Loucy (cell line): ENCODE measurements at regions not wholly inside any gene's neighbourhood (a gene's known extent, or its start where the extent isn't known, plus 50 kb on each side); places are given as distances from the start of the nearest gene placed in this dataset.

ENCODE experiments used
- CTCF ChIP-seq: fragments of 200-600 bp; sonication (generic); conservative IDR thresholded peaks from 2 replicates; pipeline ENCODE4 v1.5.1; 2014; ENCODE audit warnings: mild to moderate bottlenecking, antibody characterized with exemption, low read length
- EZH2phosphoT487 ChIP-seq: fragments of 200-600 bp; IDR thresholded peaks from 2 replicates; pipeline ENCODE4 v1.6.1; 2018; ENCODE audit warnings: antibody characterized with exemption, mild to moderate bottlenecking, moderate library complexity, borderline replicate concordance

DNA sequence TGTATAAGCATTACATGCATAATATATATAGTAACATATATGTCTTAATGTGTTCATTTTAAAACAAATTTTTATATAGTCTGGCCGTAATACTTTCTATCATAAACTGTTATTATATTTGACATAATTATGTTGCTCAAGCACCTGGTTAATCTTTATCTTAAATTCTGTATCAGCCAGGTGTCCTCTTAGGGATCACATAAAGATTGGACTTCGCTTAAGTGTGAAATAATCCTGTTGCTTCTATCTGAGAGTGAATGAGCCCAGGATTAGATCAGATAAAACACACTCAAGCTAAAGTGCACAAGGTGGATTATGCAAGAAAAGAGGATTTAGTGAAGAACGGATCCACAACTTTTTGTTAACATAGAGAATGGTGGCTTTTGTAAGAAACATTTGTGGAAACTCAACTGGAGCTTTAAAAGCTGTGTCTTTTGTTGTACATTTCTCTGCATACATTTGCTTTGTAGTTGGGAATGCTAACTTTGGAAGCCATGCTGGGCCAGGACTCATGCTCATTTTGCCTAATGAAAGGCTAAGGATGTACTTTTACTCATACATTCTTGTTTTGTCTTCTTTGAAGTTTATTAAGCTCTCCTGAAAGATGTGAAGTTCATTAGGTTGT is 437.8 kb downstream of the ZIC1 start:
- TF ChIP-seq CTCF (no peak), EZH2phosphoT487 (no peak)
